HG02885 (cell line): ENCODE measurements at regions not wholly inside any gene's neighbourhood (a gene's known extent, or its start where the extent isn't known, plus 50 kb on each side); places are given as distances from the start of the nearest gene placed in this dataset.
"Not testable (repeated sequence)": the region's sequence is repeated elsewhere in the genome, so short reads cannot be mapped to it uniquely, and the experiment has no call there.

Experiments used
- ATAC-seq: cut with Tn5 transposase; IDR thresholded peaks from one replicate; pipeline ENCODE4 v1.9.1; 2021; ENCODE audit warnings: mild to moderate bottlenecking; ENCODE audit not compliant: unreplicated experiment, poor library complexity

DNA sequence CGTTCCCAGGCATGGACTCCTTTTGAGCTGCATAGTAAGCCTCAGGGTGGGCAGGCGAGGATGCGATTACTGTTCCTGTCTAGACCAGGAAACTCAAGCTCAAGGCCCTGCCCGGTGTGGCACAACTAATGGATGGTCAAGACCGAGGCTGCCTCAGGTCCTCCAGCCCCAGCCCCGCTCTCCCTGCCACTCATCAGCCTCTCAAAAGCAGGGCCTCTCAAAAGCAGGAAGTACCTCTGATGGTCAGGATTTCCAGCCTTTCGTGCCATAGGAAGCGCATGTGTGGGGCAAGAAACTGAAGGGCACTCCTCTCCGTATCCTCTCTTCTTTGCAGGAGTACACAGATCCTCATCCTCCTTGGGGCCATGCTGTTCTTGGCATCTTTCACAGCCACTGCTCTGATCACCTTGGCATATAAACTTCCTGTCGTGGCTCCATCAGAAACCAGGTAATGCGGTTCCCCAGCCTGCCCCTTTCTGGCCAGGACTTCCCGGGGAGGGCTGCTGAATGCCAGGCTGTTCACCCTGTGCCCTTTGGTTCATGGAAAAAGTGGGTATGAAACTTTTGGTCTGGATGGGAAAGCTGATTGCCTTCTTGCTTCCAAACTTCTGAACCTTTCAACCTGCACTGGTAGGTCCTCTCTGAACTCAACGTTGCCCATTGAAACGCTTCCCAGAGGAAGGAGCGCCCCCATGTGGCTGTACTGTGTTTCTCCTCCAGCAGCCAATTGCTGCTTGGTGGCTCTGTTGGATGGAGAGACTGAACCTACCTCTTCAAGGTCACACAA, 82.8 kb upstream of the SEC11C start:
- peak; percentile 68 for ATAC-seq

DNA sequence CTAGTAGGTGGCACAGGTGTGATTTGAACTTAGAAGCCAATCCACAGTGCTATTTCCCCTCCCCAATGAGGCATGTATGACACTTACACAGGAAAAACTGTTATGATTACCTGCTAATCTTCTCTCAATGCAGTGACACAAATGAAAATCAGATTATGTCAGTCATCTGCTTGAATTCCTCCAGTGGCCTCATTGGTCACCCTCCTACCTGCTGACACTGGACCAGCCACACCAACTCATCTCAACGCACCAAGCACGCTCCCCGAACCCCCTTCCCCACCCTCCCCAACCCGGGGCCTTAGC, 82.2 kb upstream of the SEC11C start:
- no peak for ATAC-seq

DNA sequence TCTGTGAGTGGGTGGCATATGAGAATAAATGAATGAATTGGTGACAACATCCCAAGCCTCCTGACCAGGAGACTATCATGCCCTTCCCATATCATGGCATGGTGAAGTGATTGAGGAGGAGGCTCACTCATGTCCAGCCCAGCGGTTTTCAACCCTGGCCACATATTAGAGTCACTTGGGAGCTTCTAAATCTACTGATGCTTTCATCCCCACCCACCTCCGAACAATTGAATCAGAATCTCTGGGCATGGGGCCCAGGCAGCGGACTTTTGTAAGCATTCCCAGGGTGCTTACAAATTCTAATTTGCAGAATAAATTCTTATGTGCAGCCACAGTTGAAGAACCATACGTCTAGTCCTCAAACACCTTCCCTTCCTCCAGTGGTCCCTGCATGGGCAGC, 81.7 kb upstream of the SEC11C start:
- ATAC-seq = no peak

- no peak for ATAC-seq
Observed at GRCh38 chr18:59059140-59059539, 80.5 kb upstream of the SEC11C start.

DNA sequence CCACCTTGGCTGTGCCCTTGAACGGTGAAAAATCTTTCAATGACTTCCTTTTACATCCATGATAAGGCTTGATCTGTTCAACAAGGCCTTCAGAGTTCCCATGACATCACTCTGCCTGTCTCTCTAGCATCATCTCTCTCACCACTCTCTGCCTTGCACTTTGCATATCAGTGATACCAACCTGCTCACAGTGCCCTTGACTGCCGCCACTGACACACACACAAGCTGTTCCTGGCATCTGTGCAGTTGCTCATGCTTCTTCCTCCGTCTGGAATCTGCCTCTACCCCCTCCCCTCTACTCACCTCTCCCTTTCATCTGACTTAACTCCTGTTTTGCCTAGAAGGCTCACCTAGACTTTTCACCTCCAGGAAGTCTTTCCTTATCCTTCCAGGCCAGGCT, 79.1 kb upstream of the SEC11C start:
- no peak for ATAC-seq

DNA sequence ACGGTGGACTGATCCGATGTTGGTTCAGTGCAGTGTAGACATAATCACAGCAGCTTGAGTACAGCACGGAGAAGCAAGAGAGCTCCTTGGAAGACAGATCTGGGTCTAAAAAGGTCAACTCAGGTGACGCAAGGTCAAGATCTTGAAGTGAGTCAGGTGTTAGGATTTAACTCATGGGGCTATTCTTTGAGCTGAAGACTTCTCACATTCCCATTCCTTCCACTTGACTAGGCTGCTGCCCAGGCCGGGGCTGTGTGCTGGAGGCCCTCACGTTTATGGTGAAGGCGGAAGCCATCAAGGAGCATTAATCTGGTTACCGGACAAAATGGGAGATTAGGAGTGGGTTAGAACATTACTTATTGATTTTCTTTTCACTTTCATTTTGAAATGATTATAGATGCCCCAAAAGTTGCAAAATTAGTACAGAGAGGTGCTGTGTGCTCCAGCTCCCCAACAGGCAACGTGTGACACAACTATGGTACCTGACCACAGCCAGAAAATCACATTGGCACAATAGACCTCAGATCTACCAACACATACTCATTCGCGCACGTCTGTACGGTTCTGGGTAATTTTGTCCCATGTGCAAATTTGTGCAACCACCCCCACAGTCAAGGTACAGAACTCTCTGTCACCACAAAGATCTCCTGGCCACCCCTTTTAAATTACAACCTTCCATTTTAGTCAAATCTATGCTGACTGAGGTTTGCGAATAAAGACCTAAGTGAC, 77.6 kb upstream of the SEC11C start:
- ATAC-seq = peak; percentile 57

- ATAC-seq = peak; percentile 62
Observed at GRCh38 chr18:59062643-59063006, 77.1 kb upstream of the SEC11C start.

DNA sequence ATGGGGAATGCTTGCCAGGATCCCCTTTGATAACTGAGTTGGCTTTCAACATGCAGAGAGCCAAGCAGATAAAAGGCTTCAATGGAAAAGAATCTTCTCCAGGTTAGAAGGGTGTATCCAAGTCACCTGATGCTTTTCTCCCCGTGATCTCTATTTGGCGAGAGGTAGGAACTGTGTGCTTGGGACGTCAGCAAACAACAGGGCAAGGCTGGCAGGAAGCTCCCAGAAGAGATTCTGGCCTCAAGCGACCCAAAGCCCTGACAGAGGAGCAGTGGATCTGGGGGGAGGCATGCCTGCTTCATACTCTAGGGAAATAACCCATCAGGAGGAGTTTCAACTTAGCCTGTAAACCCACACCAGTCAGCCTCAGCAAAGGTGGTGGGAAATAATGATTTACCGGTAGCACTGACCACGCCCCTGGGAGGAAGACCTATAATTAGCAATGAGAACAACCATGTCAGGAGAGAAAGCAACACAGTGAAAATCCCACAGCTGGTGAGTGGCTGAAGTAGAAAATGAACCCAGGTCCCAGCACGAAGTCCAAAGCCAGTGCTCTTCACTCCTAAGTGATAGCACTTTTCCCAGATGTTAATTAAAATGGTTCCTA, 76.3 kb upstream of the SEC11C start:
- ATAC-seq = no peak

DNA sequence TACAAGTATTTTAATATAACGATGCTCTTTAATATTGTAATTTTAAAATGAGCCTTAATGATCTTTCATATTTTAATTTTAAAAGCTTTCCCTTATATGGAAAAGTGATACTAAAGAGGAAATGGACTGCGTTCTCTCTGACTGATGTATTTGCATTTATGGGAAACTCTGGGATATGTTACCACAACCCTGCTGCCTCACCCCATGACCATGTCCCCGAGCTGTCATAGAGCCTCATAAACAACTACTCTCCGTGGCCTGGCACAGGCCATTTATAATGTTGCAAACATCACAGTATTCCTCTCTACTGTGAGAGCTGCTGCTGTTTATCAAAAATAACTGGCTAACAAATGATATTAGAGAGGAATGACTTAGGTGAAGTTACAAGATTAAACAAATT, 75.8 kb upstream of the SEC11C start:
- ATAC-seq = no peak

DNA sequence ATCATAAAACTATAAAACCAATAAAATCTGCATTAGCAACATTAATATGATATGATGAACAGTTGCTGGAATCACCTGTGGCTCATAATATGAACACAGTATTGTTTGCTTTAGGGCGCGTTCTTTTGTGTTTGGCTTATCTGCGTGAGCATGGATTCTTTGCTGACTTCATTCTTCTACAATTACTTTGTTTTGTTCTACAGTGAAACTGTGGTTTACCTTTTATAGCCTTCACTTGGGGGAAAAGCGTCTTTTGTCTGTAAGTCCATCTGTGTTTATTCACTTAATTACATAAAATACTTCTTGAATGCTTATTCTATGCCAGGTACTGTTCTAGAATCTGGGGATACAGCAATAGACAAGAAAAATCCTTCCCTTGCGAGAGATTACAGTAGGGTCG, 74.0 kb upstream of the SEC11C start:
- ATAC-seq = no peak

- ATAC-seq = no peak
Observed at GRCh38 chr18:59067873-59068272, 71.8 kb upstream of the SEC11C start.

GRCh38 chr18:59068276-59069071, 71.2 kb upstream of the SEC11C start:
- no peak for ATAC-seq

GRCh38 chr18:59070181-59070912, 69.3 kb upstream of the SEC11C start:
- ATAC-seq = peak; percentile 69

- ATAC-seq = peak; percentile 78
Observed at GRCh38 chr18:59072727-59073421, 66.8 kb upstream of the SEC11C start.

DNA sequence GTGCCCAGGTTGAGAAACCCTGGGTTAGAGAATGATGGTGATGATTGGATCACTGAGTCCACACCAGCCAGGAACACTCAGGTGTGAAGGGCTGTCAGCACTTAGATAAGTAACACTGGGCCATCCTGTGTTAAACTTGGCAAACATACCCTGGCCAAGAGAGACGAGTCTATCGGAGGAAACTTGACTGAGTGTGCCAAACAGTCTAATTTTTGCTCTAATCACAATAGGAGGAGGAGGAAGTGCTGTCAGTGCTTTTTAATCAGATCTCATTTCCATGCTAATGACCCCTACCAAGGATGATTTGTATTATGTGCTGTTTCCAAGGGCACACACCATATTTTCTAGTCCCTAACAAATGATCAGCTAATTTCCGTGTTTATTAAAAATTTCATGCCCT, 63.8 kb upstream of the SEC11C start:
- no peak for ATAC-seq

- no peak for ATAC-seq
Observed at GRCh38 chr18:59079264-59079663, 60.4 kb upstream of the SEC11C start.

DNA sequence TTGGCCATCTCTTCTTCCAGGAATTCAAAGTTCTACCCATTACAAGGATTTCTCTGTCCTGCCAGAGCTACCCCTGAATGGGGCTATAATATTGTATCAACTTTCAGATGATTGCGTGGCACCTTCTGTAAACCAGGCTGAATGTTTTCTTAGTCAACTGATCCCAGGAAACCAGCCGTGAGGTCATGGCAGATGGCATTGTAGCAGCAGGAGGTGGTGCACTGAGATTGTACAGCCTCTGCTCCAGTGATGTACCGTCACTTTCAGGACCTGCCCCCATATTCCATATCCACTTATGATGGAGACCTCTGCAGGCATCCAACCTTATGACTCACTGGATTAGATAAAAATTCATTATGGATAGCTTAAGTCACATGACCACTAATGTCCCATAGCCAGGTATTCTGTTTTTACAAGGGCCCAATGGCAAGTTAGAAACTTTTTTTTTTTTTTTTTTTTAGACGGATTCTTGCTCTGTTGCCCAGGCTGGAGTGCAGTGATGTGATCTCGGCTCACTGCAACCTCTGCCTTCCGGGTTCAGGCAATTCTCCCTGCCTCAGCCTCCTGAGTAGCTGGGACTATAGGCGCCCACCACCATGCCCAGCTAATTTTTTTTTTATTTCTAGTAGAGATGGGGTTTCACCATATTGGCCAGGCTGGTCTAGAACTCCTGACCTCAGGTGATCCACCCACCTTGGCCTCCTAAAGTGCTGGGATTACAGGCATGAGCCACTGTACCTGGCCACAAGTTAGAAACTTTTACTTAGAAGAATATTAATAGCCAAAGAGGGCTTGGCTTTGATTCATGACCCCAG, 59.8 kb upstream of the SEC11C start:
- ATAC-seq = not testable (repeated sequence)

DNA sequence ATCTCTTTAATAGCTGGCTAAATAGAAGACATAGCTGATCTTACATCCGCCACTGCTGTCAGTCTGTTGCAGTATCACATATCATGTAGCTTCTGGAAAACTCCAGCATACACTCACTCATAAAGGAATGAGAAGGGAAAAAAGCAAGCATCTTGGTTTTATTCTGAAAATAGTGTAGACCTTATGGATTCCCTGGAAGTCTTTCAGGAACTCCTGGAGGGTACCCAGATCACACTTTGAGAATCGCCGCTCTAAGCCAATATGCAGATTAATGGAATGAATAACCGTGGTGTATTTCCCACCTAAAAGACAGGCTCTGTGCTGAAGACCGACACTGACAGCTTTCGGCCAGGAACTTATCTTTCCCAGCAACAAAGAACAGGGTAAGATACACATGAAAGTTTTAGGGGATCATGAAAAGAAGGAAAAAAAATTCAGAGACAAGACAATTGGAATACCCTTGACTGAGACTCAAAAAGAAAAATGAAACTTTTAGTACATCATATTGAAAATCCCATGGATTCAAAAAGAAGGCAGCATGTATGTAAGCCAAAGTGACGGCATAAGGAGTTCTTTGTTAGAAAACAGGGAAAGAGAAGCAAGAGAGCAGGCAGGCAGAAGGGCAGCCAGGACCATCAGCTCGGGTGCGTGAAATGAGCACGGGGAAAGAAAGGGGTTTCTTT, 56.4 kb upstream of the SEC11C start:
- no peak for ATAC-seq
